ENCODE measurements at regions not wholly inside any gene's neighbourhood (a gene's known extent, or its start where the extent isn't known, plus 50 kb on each side); places are given as distances from the start of the nearest gene placed in this dataset.

- TF ChIP-seq EZH2 (optimal IDR thresholded peaks at IDR 0.05; ENCODE audit: low read depth, low read length), result no peak
- TF ChIP-seq CTCF (IDR thresholded peaks at IDR 0.05; ENCODE audit: low read length), result no peak
These were observed 771.1 kb upstream of the FANCL start for GRCh38 chr2:59012234-59012633.

All from MM.1S (cell line).